GM12873 (cell line): ENCODE measurements at regions not wholly inside any gene's neighbourhood (a gene's known extent, or its start where the extent isn't known, plus 50 kb on each side); places are given as distances from the start of the nearest gene placed in this dataset.

Source experiments
- CTCF ChIP-seq: IDR thresholded peaks from 2 replicates; pipeline ENCODE4 v1.5.1; 2012; ENCODE audit warnings: low read depth, mild to moderate bottlenecking, moderate library complexity, low read length, control low read depth; ENCODE audit not compliant: insufficient read depth; ENCODE audit errors: missing control alignments

GRCh38 chr2:58516695-58517094, 275.6 kb upstream of the FANCL start:
- TF ChIP-seq CTCF: no peak

- TF ChIP-seq CTCF: no peak
Measured at GRCh38 chr2:58515827-58516573, 274.9 kb upstream of the FANCL start.

- no peak for TF ChIP-seq CTCF
Measured at GRCh38 chr2:58514252-58514651, 273.1 kb upstream of the FANCL start.

GRCh38 chr2:58512878-58513277, 271.8 kb upstream of the FANCL start:
- TF ChIP-seq CTCF: no peak

GRCh38 chr2:58508006-58508405, 266.9 kb upstream of the FANCL start:
- no peak for TF ChIP-seq CTCF

GRCh38 chr2:58503918-58504317, 262.8 kb upstream of the FANCL start:
- TF ChIP-seq CTCF: no peak

GRCh38 chr2:58502931-58503330, 261.8 kb upstream of the FANCL start:
- TF ChIP-seq CTCF: no peak
